ENCODE measurements at regions not wholly inside any gene's neighbourhood (a gene's known extent, or its start where the extent isn't known, plus 50 kb on each side); places are given as distances from the start of the nearest gene placed in this dataset.
A peak's percentile ranks its signal among the peaks of the same experiment; 100 is the strongest.
"Not testable (repeated sequence)": the region's sequence is repeated elsewhere in the genome, so short reads cannot be mapped to it uniquely, and the experiment has no call there.

- DNase-seq (ENCODE audit: low spot score): no peak
Observed at GRCh38 chr1:30249446-30250337, 473.7 kb downstream of the MATN1 start.

- DNase-seq (ENCODE audit: low spot score): no peak
Observed at GRCh38 chr1:30248774-30249173, 474.6 kb downstream of the MATN1 start.

- no peak for DNase-seq (ENCODE audit: low spot score)
Observed at GRCh38 chr1:30248373-30248772, 475.0 kb downstream of the MATN1 start.

- no peak for DNase-seq (ENCODE audit: low spot score)
Observed at GRCh38 chr1:30244801-30245200, 478.6 kb downstream of the MATN1 start.

- DNase-seq (ENCODE audit: low spot score): no peak
Observed at GRCh38 chr1:30242722-30243457, 480.5 kb downstream of the MATN1 start.

GRCh38 chr1:30242168-30242567 is 481.2 kb downstream of the MATN1 start:
- no peak for DNase-seq (ENCODE audit: low spot score)

- DNase-seq (ENCODE audit: low spot score): no peak
Observed at GRCh38 chr1:30241681-30242080, 481.7 kb downstream of the MATN1 start.

- DNase-seq (ENCODE audit: low spot score): no peak
Observed at GRCh38 chr1:30234091-30234490, 489.3 kb downstream of the MATN1 start.

GRCh38 chr1:30232288-30232899 is 491.0 kb downstream of the MATN1 start:
- DNase-seq (ENCODE audit: low spot score): peak; percentile 15

GRCh38 chr1:30229960-30230359 is 493.4 kb downstream of the MATN1 start:
- DNase-seq (ENCODE audit: low spot score): no peak

- no peak for DNase-seq (ENCODE audit: low spot score)
Observed at GRCh38 chr1:30229557-30229956, 493.8 kb downstream of the MATN1 start.

- no peak for DNase-seq (ENCODE audit: low spot score)
Observed at GRCh38 chr1:30226648-30227047, 496.7 kb downstream of the MATN1 start.

GRCh38 chr1:30225357-30225756 is 498.0 kb downstream of the MATN1 start:
- no peak for DNase-seq (ENCODE audit: low spot score)

- no peak for DNase-seq (ENCODE audit: low spot score)
Observed at GRCh38 chr1:30219675-30220074, 503.7 kb downstream of the MATN1 start.

GRCh38 chr1:30218438-30218837 is 504.9 kb downstream of the MATN1 start:
- no peak for DNase-seq (ENCODE audit: low spot score)

- no peak for DNase-seq (ENCODE audit: low spot score)
Observed at GRCh38 chr1:30216602-30217001, 506.8 kb downstream of the MATN1 start.

- DNase-seq (ENCODE audit: low spot score): no peak
Observed at GRCh38 chr1:30213936-30214335, 509.4 kb downstream of the MATN1 start.

GRCh38 chr1:30207962-30208361 is 515.4 kb downstream of the MATN1 start:
- DNase-seq (ENCODE audit: low spot score): not testable (repeated sequence)

- not testable (repeated sequence) for DNase-seq (ENCODE audit: low spot score)
Observed at GRCh38 chr1:30206631-30207030, 516.8 kb downstream of the MATN1 start.

- DNase-seq (ENCODE audit: low spot score): not testable (repeated sequence)
Observed at GRCh38 chr1:30204916-30205315, 518.5 kb downstream of the MATN1 start.

- DNase-seq (ENCODE audit: low spot score): no peak
Observed at GRCh38 chr1:30201015-30201414, 522.4 kb downstream of the MATN1 start.

GRCh38 chr1:30200161-30200560 is 523.2 kb downstream of the MATN1 start:
- DNase-seq (ENCODE audit: low spot score): no peak

GRCh38 chr1:30199563-30199962 is 523.8 kb downstream of the MATN1 start:
- no peak for DNase-seq (ENCODE audit: low spot score)

All from activated CD4-positive, alpha-beta T cell treated with anti-CD3 and anti-CD28 coated beads, Interleukin-2, Interleukin-4, amounts not matched to agents 100 ng/mL and 50 ng/mL, durations not matched to agents 16 hours and 8 hours (primary cell).